ENCODE measurements at regions not wholly inside any gene's neighbourhood (a gene's known extent, or its start where the extent isn't known, plus 50 kb on each side); places are given as distances from the start of the nearest gene placed in this dataset.

DNA sequence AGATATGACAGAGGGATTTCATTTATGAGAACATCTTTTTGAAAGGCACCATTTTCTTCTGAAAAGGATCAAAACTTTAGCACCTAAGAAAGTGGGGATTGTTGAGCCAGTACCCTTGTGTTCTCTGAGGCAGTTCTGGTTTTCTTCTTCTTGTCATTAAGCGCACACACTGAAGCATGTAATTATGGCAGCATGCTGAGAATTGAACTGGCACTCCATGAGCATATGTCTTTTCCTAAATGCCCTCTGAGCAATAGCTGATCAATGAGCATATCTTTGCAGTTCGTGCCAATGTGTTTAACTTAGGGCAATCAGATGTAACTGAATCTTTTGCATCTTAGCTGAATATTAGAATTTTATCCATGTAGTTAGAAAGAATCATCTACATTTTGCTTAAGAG, 53.9 kb upstream of the VGLL3 start (continued):
- TF ChIP-seq NRL (CRISPR knock-in tag; IDR thresholded peaks at IDR 0.05; ENCODE audit: borderline replicate concordance) (no peak), CHD4 (IDR thresholded peaks at IDR 0.05; ENCODE audit: borderline replicate concordance, low read length) (no peak), HNRNPH1 (optimal IDR thresholded peaks at IDR 0.05; ENCODE audit: low read depth, low read length) (no peak), TIGD3 (CRISPR knock-in tag; IDR thresholded peaks at IDR 0.05; ENCODE audit: borderline replicate concordance) (no peak), FOXK1 (CRISPR knock-in tag; IDR thresholded peaks at IDR 0.05; ENCODE audit: borderline replicate concordance, low read depth) (no peak), ZNF784 (CRISPR knock-in tag; IDR thresholded peaks at IDR 0.05; ENCODE audit: borderline replicate concordance) (no peak)
- TF ChIP-seq, protein P1, sequence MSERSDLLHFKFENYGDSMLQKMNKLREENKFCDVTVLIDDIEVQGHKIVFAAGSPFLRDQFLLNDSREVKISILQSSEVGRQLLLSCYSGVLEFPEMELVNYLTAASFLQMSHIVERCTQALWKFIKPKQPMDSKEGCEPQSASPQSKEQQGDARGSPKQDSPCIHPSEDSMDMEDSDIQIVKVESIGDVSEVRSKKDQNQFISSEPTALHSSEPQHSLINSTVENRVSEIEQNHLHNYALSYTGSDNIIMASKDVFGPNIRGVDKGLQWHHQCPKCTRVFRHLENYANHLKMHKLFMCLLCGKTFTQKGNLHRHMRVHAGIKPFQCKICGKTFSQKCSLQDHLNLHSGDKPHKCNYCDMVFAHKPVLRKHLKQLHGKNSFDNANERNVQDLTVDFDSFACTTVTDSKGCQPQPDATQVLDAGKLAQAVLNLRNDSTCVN (CRISPR knock-in tag; IDR thresholded peaks at IDR 0.05; ENCODE audit: borderline replicate concordance), result no peak

GRCh38 chr3:87044409-87044808, 53.5 kb upstream of the VGLL3 start:
- no peaks in the 10 kb centered on the region for H3K4me1 ChIP-seq (ENCODE audit: insufficient read depth, low read length)
- WGBS (ENCODE audit: low lambda C conversion rate), result 0% methylated on average over 1 of the region's 1 CpG
- no peak overlapping the region for H3K4me3 ChIP-seq (replicated peaks in 1 of 3; ENCODE audit: insufficient read depth in 1 of 3, low read depth in 2 of 3, low read length in 3 of 3)
- no peak overlapping the region for H3K9ac ChIP-seq (ENCODE audit: insufficient read depth, low read depth, low read length)
- no peak overlapping the region for H2AFZ ChIP-seq (ENCODE audit: low read length)
- POLR2A ChIA-PET, result no interaction called here
- intact Hi-C loops (cut with micrococcal nuclease; ENCODE audit: unreplicated experiment), result no loop called here
- ATAC-seq (no peak), FAIRE-seq (no peak), DNase-seq (ENCODE audit: low spot score) (no peak)
- no peaks in the 10 kb centered on the region for H3K9me3 ChIP-seq (ENCODE audit: low read length)
- in situ Hi-C loops (cut with HindIII; ENCODE audit: extremely low pct_ligation_motif_present, low pct_unique_long_range_greater_than_20kb), result no loop called here
- H3K27me3 ChIP-seq (ENCODE audit: control insufficient read depth in 1 of 2, insufficient read depth in 2 of 2, low read length in 2 of 2), result no peaks in the 10 kb centered on the region
- H3K27ac ChIP-seq (ENCODE audit: extremely low read length, insufficient read depth, low read length), result no peak overlapping the region
- CTCF ChIA-PET (ENCODE audit: low intra/inter-chr PET ratio, low total read pairs), result no interaction called here
- H3K4me2 ChIP-seq (ENCODE audit: low read depth, low read length), result no peak overlapping the region
- no peaks in the 10 kb centered on the region for H3K79me2 ChIP-seq (ENCODE audit: insufficient read depth, low read length)
- BruUV-seq (replicated peaks), result no TSS peak
- H3K36me3 ChIP-seq (replicated peaks in 1 of 2; ENCODE audit: control insufficient read depth in 1 of 2, insufficient read depth in 2 of 2, low read length in 2 of 2), result no peaks in the 10 kb centered on the region
- no peaks in the 10 kb centered on the region for H4K20me1 ChIP-seq (ENCODE audit: insufficient read depth, low read length)
- TF ChIP-seq SNAI1 (CRISPR knock-in tag; IDR thresholded peaks at IDR 0.05; ENCODE audit: borderline replicate concordance) (no peak), TCF7 (IDR thresholded peaks at IDR 0.05; ENCODE audit: low read depth) (no peak), CENPX (CRISPR knock-in tag; IDR thresholded peaks at IDR 0.05) (no peak), AKNA (CRISPR knock-in tag; IDR thresholded peaks at IDR 0.05; ENCODE audit: borderline replicate concordance) (no peak), ZBTB39 (CRISPR knock-in tag; IDR thresholded peaks at IDR 0.05) (no peak), ZSCAN22 (CRISPR knock-in tag; IDR thresholded peaks at IDR 0.05) (no peak)
